ENCODE measurements at regions not wholly inside any gene's neighbourhood (a gene's known extent, or its start where the extent isn't known, plus 50 kb on each side); places are given as distances from the start of the nearest gene placed in this dataset.

DNA sequence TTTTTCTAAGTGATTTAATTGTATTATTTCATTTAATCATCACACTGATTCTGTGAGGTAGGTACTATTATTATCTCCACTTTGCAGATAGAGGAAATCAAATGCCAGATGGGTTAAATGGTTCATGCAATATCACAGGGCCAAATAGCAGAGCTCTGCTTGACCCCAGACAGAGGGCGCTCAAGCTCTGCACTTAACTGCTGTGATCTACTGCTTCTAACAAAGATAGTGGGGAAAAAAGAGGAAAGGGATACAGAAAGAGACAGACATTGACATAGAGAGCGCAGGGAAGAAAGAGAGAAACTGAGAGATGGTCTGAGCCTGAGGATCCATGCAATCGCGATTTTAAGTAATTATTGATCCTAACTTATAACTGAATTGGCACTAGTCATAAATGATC lies 279.1 kb upstream of the THRB start:
- TF ChIP-seq EZH2phosphoT487 (IDR thresholded peaks at IDR 0.05; ENCODE audit: insufficient read depth, low read depth) (no peak), EZH2 (IDR thresholded peaks at IDR 0.05; ENCODE audit: insufficient read depth, poor library complexity, severe bottlenecking) (no peak)

All from GM23248 (cell line).